HepG2 (cell line): ENCODE measurements at regions not wholly inside any gene's neighbourhood (a gene's known extent, or its start where the extent isn't known, plus 50 kb on each side); places are given as distances from the start of the nearest gene placed in this dataset.

Source experiments
- GABPB1 ChIP-seq: IDR thresholded peaks from 2 replicates; pipeline ENCODE4 v1.6.1; 2016; ENCODE audit warnings: mild to moderate bottlenecking, missing genetic modification reagents, moderate library complexity, missing compliant biosample characterization
- GATA4 ChIP-seq: sonication (generic); IDR thresholded peaks from 2 replicates; pipeline ENCODE4 v1.6.1; 2016; ENCODE audit warnings: antibody characterized with exemption, low read depth, borderline replicate concordance
- JDP2 ChIP-seq: sonication (generic); formaldehyde crosslinking; IDR thresholded peaks from 2 replicates; pipeline ENCODE4 v1.8.1; 2022; ENCODE audit warnings: missing genetic modification reagents, borderline replicate concordance
- KDM5B ChIP-seq: sonication (generic); formaldehyde crosslinking; IDR thresholded peaks from 2 replicates; pipeline ENCODE4 v1.4.0; 2020; ENCODE audit warnings: missing genetic modification reagents, mild to moderate bottlenecking, borderline replicate concordance
- NFAT5 ChIP-seq: sonication (generic); formaldehyde crosslinking; IDR thresholded peaks from 2 replicates; pipeline ENCODE4 v1.4.0; 2020; ENCODE audit warnings: missing genetic modification reagents
- SNAPC2 ChIP-seq: sonication (generic); formaldehyde crosslinking; IDR thresholded peaks from 2 replicates; pipeline ENCODE4 v1.8.1; 2022; ENCODE audit warnings: mild to moderate bottlenecking, missing genetic modification reagents
- ZBTB49 ChIP-seq: sonication (generic); formaldehyde crosslinking; IDR thresholded peaks from 2 replicates; pipeline ENCODE4 v1.4.0; 2020; ENCODE audit warnings: missing genetic modification reagents, borderline replicate concordance
- ZFP41 ChIP-seq: sonication (generic); formaldehyde crosslinking; IDR thresholded peaks from 2 replicates; pipeline ENCODE4 v1.4.0; 2020; ENCODE audit warnings: mild to moderate bottlenecking, missing genetic modification reagents, borderline replicate concordance
- ZNF180 ChIP-seq: sonication (generic); formaldehyde crosslinking; IDR thresholded peaks from 2 replicates; pipeline ENCODE4 v1.4.0; 2020; ENCODE audit warnings: low read depth, missing genetic modification reagents, borderline replicate concordance
- ZNF646 ChIP-seq: sonication (generic); formaldehyde crosslinking; IDR thresholded peaks from 2 replicates; pipeline ENCODE4 v1.9.0; 2021; ENCODE audit warnings: mild to moderate bottlenecking, missing genetic modification reagents
- ZNF691 ChIP-seq: sonication (generic); formaldehyde crosslinking; IDR thresholded peaks from 2 replicates; pipeline ENCODE4 v1.4.0; 2020; ENCODE audit warnings: missing genetic modification reagents, low read depth, mild to moderate bottlenecking, borderline replicate concordance
- TF ChIP-seq, protein P1 (sequence below): sonication (generic); formaldehyde crosslinking; IDR thresholded peaks from 2 replicates; pipeline ENCODE4 v1.5.1; 2020; ENCODE audit warnings: mild to moderate bottlenecking, missing genetic modification reagents, moderate library complexity

DNA sequence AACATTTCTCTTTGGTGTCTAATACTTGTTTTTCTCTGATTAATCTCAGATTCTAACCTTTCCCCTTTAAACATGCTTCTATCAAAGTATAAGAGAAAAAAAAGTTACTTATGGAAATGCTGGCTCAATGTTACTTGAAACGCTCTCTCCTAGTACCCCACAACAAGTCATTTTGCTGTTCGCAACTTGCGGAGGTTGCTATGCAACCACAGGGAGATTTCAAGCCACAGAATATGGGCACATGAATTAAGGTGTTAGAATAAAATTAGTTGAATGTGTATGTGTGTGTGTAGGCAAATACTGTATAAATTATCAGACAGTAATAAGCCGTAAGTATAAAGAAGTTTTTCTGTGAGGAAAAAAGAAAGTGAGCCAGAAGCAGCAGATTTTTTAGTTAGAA is 80.6 kb downstream of the CCDC59 start (continued):
- TF ChIP-seq ZNF691 (CRISPR knock-in tag) = no peak
- TF ChIP-seq ZNF646 (CRISPR knock-in tag) = no peak
- no peak for TF ChIP-seq ZBTB49
- TF ChIP-seq, protein P1, sequence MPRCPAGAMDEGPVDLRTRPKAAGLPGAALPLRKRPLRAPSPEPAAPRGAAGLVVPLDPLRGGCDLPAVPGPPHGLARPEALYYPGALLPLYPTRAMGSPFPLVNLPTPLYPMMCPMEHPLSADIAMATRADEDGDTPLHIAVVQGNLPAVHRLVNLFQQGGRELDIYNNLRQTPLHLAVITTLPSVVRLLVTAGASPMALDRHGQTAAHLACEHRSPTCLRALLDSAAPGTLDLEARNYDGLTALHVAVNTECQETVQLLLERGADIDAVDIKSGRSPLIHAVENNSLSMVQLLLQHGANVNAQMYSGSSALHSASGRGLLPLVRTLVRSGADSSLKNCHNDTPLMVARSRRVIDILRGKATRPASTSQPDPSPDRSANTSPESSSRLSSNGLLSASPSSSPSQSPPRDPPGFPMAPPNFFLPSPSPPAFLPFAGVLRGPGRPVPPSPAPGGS (CRISPR knock-in tag) = no peak
- TF ChIP-seq SNAPC2 (CRISPR knock-in tag) = no peak
- TF ChIP-seq ZNF180 = no peak
- TF ChIP-seq GABPB1 = no peak
- TF ChIP-seq KDM5B (CRISPR knock-in tag) = no peak
- TF ChIP-seq JDP2 = no peak
- TF ChIP-seq ZFP41 = no peak
- no peak for TF ChIP-seq NFAT5 (CRISPR knock-in tag)
- no peak for TF ChIP-seq GATA4
